G401.6 (cell line): ENCODE measurements at regions not wholly inside any gene's neighbourhood (a gene's known extent, or its start where the extent isn't known, plus 50 kb on each side); places are given as distances from the start of the nearest gene placed in this dataset.
"Not testable (repeated sequence)": the region's sequence is repeated elsewhere in the genome, so short reads cannot be mapped to it uniquely, and the experiment has no call there.

Experiments used
- FAIRE-seq: peaks from 2 replicates; lab custom pipeline; 2012; peaks lifted over from hg19 to GRCh38; lab: Jason Lieb, UNC

DNA sequence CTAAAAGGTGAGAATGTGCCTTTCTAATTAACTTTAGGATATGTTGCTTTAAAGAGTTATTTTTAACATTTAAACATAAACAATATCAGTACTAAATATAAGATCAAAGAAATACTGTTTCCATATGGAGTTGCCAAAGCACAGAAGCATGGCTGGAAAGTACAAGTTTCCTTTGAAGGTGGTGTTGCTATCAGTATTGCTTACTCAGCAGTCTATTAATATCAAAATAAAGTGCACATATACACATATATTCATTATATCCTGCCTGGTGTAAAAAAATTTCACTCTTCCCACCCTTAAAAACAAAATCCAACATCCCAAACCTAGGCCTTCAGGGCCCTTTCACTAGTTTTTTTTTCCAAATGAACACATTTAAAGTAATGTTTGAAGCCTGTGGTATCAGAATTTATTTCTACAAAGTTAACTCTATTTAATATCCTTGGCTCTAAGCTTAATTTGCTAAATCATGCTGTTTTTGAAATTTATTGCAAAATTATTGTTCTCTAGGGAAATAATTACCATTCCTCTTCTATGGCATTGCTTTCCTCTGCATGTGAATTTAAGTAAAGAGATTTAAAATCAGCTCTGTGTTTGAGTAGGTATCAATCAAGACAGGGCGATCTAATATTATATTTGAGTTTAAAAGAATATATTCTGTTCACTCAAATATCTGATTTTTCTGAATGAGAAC is 192.7 kb upstream of the MEIS1 start:
- FAIRE-seq, result no peak

- no peak for FAIRE-seq
These were observed 194.6 kb upstream of the MEIS1 start for GRCh38 chr2:66240286-66240685.

DNA sequence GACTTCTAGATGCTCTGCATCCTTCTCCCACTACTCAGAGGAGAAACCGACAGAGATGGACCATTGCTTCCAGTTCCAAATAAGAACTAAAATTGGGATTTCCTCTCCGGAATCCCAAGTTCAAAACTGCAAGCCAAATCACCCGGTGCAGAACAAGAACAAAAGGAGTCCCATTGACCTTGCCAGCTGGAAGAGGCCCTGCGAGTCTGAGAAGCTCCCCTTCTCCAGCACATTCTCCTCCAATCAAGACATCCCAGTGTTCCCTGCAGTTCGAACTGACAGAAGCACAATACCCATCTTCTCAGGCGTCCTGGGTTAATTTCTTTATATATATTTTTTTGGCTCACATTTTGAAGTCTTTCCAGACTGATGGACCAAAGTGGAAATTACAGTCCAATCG is 195.3 kb upstream of the MEIS1 start:
- no peak for FAIRE-seq

GRCh38 chr2:66237803-66238379 is 197.0 kb upstream of the MEIS1 start:
- FAIRE-seq, result no peak

- no peak for FAIRE-seq
These were observed 197.8 kb upstream of the MEIS1 start for GRCh38 chr2:66236816-66237802.

- FAIRE-seq, result no peak
These were observed 198.7 kb upstream of the MEIS1 start for GRCh38 chr2:66236067-66236685.

DNA sequence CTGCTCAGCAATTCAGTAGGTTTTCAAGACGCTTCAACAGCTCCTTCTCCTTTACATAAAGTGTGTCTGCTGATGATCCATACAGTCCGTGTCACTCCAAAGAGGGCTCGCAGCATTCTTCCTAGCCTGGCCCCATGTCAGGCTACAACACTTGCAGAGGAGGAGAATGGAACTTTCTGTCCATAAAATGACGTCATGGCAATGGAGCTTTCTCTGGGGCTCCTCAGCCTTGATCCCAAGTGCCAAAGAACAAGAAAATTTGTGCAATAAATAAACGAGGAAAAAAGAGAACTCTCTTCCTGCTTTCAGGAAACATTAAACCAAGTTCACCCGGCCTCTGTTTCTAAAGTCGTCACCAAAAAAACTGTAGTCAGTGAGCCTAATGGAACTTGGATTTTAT is 199.5 kb upstream of the MEIS1 start:
- FAIRE-seq, result no peak

DNA sequence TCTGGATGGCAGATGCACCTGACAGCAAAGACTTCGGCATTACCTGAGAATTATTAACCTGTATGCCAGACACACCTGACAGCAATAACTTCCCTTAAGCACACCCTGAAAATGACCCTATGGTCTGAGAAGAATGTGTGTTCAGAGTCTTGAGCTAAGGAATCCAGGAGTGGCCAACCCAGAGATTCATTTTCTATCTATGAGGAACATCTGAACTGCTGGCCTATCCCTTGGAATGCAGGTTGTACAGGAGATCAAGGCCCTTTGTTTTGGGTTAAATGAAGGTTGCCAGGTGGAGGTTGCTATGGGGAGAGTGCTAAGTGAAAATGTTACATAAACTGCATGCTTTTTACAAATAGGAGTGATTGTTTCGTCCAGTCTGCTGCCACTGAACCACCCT is 200.9 kb upstream of the MEIS1 start:
- no peak for FAIRE-seq

DNA sequence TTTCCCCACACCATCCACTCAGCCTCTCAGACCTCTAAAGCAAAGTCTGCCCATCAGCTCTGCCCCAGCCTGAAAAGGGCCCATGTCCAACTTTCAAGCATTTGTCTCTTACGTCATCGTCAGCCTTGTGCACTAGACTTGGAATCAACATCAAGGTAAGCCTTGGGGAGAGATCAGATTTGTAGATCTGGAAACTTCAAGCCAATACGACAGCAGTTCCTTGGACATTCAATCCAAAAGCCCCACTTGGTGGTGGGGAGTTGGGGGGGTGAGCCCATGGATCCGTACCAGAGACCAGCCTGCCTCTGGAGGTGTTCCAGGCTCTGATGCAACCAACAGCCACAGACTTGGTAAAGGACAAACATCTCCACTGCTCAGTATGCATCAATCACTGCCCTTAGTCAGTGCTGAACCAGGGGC is 206.8 kb upstream of the MEIS1 start:
- FAIRE-seq, result no peak

DNA sequence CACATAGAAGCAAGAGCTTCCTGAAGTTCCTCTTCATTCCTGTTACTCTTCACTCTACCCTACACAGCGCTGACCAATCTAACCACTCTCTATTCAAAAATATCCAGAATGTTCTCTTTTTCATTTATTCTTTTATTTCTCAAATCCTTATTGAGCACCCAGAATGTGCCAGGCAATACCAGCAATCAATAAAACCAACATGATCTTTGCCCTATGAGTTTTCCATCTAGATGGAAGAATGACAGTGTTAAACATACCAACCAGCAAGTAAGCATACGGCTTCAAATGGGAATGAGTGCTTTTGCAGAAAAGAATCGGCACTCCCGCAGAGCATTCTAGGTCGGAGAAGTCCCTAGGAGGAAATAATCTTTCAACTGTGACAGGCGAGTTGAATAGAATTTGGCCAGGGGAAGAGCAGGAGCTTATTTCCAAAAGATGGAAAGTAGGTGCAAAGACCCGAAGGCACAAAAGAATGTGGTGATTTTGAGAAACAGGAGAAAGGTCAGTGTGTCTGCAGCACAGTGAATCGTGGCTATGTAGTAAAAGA is 217.8 kb upstream of the MEIS1 start:
- FAIRE-seq, result no peak

GRCh38 chr2:66212749-66213148 is 222.2 kb upstream of the MEIS1 start:
- no peak for FAIRE-seq

- FAIRE-seq, result no peak
These were observed 232.3 kb upstream of the MEIS1 start for GRCh38 chr2:66202586-66202985.

DNA sequence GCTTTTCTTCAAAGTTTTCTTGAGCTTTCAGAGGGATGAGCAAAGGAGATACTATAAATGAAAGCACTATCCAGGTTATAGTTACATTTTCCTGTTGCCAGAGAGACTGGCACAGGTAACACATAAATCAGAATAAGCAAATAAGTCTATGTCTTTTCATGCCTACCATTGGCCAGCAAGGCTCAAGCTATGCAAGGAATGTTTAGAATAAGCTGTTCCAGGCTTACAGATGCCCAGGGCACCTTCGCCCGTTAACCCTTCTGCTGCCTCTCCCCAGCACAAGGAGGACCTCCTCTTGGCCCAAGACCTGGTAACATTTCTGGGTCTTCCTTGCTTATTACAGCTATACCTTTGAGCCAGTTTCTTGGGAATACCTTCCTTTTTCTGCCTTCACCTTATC is 233.7 kb upstream of the MEIS1 start:
- FAIRE-seq, result no peak

- FAIRE-seq, result no peak
These were observed 236.1 kb upstream of the MEIS1 start for GRCh38 chr2:66198873-66199272.

GRCh38 chr2:66192888-66193287 is 242.0 kb upstream of the MEIS1 start:
- FAIRE-seq, result no peak

- no peak for FAIRE-seq
These were observed 243.6 kb upstream of the MEIS1 start for GRCh38 chr2:66191311-66191710.

- FAIRE-seq, result no peak
These were observed 245.4 kb upstream of the MEIS1 start for GRCh38 chr2:66189553-66189952.

GRCh38 chr2:66186537-66186936 is 248.4 kb upstream of the MEIS1 start:
- no peak for FAIRE-seq

DNA sequence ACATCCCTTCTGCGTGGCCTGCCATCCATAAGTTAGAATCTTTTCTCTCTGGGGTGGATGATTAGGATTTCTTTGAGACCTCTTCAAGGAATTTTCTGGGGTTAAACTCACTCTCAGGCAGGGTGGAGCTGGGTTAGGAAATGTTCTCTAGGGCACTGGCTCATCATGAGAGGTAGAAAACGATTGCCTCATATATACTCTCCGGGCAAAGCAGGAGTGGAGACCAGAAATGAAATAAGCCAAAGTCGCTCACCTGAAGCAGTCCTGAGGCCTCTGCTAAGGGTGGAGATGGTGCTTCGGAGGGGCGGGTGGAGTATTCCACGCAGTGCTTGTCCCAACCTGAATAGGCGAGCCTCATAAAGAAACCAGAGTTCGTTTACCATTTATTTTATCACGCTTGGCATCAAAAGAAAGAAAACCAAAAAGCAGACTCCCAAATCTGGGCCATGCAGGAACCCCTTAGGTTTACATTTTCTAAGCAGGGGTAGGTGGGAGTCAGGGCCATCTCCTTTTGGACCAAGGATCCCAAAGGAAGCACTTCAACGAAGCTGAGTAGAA is 249.3 kb upstream of the MEIS1 start:
- no peak for FAIRE-seq

- not testable (repeated sequence) for FAIRE-seq
These were observed 257.7 kb upstream of the MEIS1 start for GRCh38 chr2:66177128-66177796.

GRCh38 chr2:66174491-66174890 is 260.4 kb upstream of the MEIS1 start:
- FAIRE-seq, result no peak

DNA sequence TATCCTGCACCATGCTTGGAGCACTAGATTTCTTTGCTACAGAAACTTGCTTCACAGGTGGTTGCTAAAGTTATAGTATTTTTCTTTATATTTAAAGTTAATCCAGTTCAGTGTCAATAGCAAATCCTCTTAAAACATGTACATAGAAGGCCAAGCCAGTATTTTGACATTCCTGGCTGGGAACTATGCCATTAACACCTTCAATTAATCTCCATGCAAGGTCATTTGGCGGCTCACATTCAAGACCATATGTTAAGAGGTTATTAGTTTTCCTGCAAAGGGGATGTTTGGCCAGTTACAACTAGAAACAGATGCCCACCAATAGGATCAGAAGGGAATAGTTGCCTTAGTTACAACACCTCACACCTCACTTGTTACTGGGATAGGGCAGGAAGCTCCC is 261.3 kb upstream of the MEIS1 start:
- no peak for FAIRE-seq
